ENCODE measurements at regions not wholly inside any gene's neighbourhood (a gene's known extent, or its start where the extent isn't known, plus 50 kb on each side); places are given as distances from the start of the nearest gene placed in this dataset.

- DNase-seq: no peak
Observed at GRCh38 chr1:239606850-239607400, 220.6 kb downstream of the CHRM3 start.

- DNase-seq: no peak
Observed at GRCh38 chr1:239608469-239608868, 222.1 kb downstream of the CHRM3 start.

GRCh38 chr1:239612379-239612778 lies 226.0 kb downstream of the CHRM3 start:
- no peak for DNase-seq

DNA sequence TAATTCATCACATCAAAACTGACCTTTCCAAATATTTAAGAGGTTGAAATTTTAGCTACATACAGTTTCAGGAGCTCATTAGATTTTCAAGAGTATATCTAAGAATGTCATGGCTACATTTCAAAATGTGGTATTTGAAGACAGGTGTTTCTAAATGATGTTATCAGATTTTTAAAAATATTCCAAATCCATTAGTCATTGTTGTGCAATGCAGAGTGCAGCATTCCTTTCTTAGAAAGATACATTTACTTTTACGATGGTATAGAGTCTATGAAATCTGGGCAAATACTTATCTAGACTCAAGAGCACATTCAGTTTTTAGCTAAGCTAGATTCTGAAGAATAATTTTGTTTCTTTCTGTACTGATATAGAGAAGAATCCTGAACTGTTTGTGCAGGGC lies 230.3 kb downstream of the CHRM3 start:
- no peak for DNase-seq

- no peak for DNase-seq
Observed at GRCh38 chr1:239617259-239617658, 230.9 kb downstream of the CHRM3 start.

- DNase-seq: no peak
Observed at GRCh38 chr1:239617731-239618130, 231.4 kb downstream of the CHRM3 start.

DNA sequence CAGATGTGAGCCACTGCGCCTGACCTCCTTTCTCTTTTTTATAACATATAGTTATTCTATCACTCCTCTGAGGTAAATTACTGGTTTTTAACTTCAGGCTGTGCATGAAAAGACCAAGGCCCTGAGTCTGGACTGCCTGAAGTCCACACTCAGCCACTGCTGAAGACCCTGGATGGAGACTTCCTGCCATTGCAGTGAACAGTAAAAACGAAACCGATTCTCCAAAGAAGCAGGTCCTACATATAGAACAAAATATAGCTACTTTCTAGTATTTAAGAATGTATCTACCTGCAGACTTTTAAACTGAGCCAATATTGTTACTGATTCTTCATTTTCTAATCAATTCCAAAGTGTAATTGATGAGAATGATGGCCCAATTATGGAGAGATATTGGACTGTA lies 232.8 kb downstream of the CHRM3 start:
- no peak for DNase-seq

GRCh38 chr1:239630767-239631166 lies 244.4 kb downstream of the CHRM3 start:
- no peak for DNase-seq

GRCh38 chr1:239633432-239633831 lies 247.1 kb downstream of the CHRM3 start:
- DNase-seq: no peak

GRCh38 chr1:239635276-239635675 lies 248.9 kb downstream of the CHRM3 start:
- no peak for DNase-seq

- no peak for DNase-seq
Observed at GRCh38 chr1:239636347-239636746, 250.0 kb downstream of the CHRM3 start.

DNA sequence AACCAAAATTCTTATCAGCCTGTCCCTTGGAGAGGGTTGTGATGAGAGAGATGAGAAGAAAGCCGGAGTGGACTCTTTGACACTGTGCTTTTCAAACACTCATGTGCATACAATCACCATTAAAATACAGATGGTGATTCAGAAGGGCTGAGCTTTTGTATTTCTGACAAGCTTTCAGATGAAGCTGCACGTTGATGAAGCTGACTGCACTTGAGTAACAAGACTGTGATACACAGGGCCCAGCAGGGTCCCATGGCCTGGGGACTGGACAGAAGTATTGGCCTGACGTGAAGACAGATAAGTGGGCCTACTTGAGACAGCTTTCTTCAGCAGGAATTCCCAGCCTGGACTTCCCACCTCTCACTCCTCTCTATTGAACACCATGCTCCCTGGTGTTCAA lies 258.2 kb downstream of the CHRM3 start:
- DNase-seq: no peak

- DNase-seq: no peak
Observed at GRCh38 chr1:239647045-239647444, 260.7 kb downstream of the CHRM3 start.

DNA sequence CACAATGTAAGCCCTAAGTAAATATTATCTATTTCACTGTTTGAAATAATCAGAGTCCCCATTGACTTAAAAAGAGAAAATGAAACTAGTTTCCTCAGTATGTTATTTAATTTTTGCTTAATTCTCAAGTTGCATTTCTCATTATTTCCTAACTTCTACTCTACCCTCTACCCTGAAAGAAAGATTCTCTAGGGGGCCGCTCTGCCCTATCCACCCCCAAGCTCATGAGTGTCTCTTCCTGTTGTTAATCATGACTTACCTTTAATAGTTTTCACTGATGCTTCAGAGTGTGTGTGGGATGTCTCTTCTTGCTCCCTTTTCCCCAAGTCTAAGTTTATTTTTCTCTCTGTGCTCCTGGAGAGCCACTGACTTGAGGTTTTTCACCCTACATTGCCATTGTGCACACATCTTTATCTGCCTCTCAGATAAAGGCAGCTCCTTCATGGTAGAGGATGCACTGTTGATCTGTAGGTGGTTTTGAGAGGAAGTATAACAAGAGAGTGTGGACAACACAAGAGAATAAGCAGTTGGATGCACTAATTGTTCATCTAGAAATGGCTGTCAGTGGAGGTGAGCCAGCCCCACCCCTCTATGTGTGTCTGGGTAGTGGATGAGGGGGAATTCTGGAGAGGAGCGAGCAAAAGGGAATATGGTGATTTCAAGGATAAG lies 261.7 kb downstream of the CHRM3 start:
- no peak for DNase-seq

DNA sequence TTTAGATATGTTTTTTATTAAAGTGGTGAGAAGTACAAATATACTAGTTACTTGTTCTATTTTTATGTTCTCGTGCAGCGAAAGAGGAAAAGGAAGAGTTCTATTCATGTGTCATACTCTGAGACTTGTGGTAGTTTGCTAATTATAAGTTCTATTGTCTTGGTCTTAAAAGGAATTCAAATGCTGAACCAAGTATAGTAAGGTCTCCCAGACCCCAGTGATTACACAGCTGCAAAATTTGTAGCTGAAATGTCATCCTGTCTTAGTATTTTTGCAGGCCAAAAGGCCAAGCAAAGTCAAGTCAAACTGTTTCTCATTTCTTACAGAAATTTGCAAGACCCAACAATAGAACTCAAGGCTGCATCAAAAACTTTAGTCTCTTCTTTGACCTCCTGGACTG lies 268.7 kb downstream of the CHRM3 start:
- no peak for DNase-seq

DNA sequence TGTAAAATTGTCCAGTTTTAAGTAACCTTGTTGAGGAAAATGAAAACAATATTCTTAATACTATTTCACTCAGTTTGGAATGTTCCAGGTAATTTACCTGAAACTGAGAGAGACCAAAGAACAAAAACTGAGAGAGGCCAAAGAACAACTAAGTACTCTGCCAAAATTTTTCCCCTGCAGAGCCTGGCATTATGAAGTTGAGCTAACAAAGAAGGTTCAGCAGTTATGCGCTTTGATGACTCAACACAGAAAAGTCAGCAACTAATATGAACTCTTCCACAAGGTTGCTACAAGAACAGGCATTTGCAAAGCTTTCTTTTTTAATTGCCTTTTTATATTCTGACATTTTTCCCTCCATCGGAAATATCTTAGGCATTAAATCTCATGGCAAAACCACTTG lies 270.9 kb downstream of the CHRM3 start:
- DNase-seq: no peak

GRCh38 chr1:239662950-239663349 lies 276.6 kb downstream of the CHRM3 start:
- DNase-seq: no peak

DNA sequence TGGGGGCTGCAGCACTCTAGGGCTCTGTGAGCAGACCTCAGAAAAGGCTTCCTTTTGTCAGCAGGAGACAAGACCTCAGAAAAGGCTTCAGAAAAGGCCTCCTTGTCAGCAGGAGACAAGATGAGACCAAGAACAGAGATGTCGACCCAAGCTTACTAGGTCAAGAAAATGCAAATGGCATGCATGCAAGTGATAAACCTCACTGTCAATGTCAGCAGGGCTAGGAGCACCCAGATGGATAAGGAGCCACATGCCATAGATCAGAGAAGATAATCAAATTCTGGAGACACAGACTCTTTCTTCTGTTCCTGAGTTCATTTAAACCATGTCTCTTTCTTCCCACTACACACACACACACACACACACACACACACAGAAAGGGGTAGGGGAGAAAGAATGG lies 285.9 kb downstream of the CHRM3 start:
- DNase-seq: no peak

GRCh38 chr1:239675735-239676134 lies 289.4 kb downstream of the CHRM3 start:
- no peak for DNase-seq

DNA sequence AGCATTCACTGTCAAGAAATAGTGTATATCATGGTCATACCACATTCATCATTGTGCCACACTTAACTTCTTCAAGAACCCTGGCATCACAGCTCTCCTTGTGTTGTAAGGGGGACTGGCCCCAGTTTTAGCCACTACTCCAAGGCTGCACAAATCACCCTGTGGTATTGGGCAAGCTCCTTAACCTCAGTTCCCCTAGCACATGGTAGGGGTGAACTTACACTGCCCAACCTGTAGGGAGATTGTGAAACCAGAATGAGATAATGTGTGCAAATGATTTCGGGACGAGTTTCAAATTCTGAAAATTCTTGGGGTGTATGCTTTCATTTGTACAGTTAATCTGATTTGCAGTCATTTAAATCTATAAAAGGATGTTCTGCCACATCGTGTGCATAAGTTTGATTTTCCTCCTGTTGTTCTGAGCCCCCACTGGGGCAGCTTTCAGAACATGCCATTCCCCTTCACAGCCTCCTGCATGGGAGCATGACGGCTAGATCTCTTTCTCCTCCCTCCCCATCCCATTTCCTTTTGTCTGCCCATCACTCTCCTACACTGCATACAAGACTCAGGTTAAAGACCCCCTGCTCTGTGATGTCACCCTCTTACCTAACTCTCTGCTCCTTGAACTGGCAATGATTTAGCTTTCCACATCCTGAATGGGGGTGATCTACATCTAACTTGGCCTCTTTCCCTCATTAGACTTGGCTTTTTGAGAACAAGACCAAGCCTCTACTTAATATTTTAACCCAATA lies 290.3 kb downstream of the CHRM3 start:
- DNase-seq: no peak

DNA sequence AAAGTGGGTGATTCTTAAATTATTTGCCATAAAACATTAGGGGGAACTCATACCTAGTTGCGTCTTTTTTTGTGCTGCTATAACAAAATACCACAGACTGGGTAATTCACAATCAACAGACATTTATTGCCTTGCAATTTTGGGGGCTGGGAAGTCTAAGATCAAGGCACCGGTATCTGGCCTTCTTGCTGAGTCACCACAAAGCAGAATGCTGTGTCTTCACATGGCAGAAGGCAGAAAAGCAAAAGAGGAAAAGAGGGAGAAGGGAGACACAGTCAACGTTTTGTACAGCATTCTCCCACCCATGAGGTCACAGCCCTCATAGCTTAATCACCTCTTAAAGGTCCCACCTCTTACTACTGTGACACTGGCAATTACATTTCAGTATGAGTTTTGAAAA lies 291.0 kb downstream of the CHRM3 start:
- no peak for DNase-seq

- DNase-seq: no peak
Observed at GRCh38 chr1:239678181-239678580, 291.8 kb downstream of the CHRM3 start.

GRCh38 chr1:239682046-239682445 lies 295.7 kb downstream of the CHRM3 start:
- DNase-seq: no peak

- no peak for DNase-seq
Observed at GRCh38 chr1:239682960-239683359, 296.6 kb downstream of the CHRM3 start.

GRCh38 chr1:239686386-239686785 lies 300.0 kb downstream of the CHRM3 start:
- DNase-seq: no peak
